GM12878 (cell line): ENCODE measurements at regions not wholly inside any gene's neighbourhood (a gene's known extent, or its start where the extent isn't known, plus 50 kb on each side); places are given as distances from the start of the nearest gene placed in this dataset.

ENCODE experiments used
- ATAC-seq: fragments of 200-7000 bp; cut with Tn5 transposase; 3 replicates; pipeline ENCODE4 v1.9.1; 2020; ENCODE audit warnings: mild to moderate bottlenecking, moderate library complexity
- BruUV-seq: library from RNA; stranded (reverse); fragments of 400-500 nt; replicated peaks from 2 replicates; lab custom pipeline; 2021; lab: Mats Ljungman, UMichigan
- CTCF ChIA-PET: fragments of 300-600 bp; sonication (Branson Sonifier 250); formaldehyde crosslinking; extraction: SDS; loops from one replicate; lab custom pipeline; 2021; ENCODE audit warnings: inconsistent platforms; lab: Yijun Ruan, JAX
- POLR2A ChIA-PET: fragments of 350-600 bp; formaldehyde crosslinking; extraction: SDS; loops from one replicate; lab custom pipeline; 2021; ENCODE audit warnings: inconsistent platforms; lab: Charles Lee
- RAD21 ChIA-PET: fragments of 300-600 bp; sonication (Branson Sonifier 250); formaldehyde crosslinking; loops from one replicate; lab custom pipeline; 2023; ENCODE audit warnings: antibody characterized with exemption; ENCODE audit not compliant: unreplicated experiment; lab: Charles Lee
- SMC1A ChIA-PET: fragments of 300-600 bp; sonication (Branson Sonifier 250); formaldehyde crosslinking; loops from one replicate; lab custom pipeline; 2023; ENCODE audit not compliant: unreplicated experiment, uncharacterized antibody; lab: Charles Lee
- DNase-seq: peaks from one replicate; pipeline ENCODE4 v3.0.0-alpha.2; 2011; ENCODE audit warnings: low read depth, low spot score
- FAIRE-seq: peaks from 3 replicates; lab custom pipeline; 2011; peaks lifted over from hg19 to GRCh38; lab: Jason Lieb, UNC
- H2AFZ ChIP-seq: 2 replicates; pipeline ENCODE4 v1.6.0; 2011; ENCODE audit warnings: low read depth, low read length, control low read depth; ENCODE audit not compliant: control insufficient read depth
- H3K27ac ChIP-seq: 2 replicates; pipeline ENCODE4 v1.5.1; 2011; ENCODE audit warnings: control low read depth; ENCODE audit not compliant: control insufficient read depth, insufficient read depth
- H3K27me3 ChIP-seq, 2 experiments: replicated peaks in 1 of 2; 2 replicates each; pipeline versions ENCODE4 v1.6.0 to v1.6.1; 2011; ENCODE audit warnings: low read length in 1 of 2; ENCODE audit not compliant: control insufficient read depth in 2 of 2, insufficient read depth in 2 of 2
- H3K36me3 ChIP-seq, 2 experiments: 2 replicates each; pipeline ENCODE4 v1.5.1; 2011; ENCODE audit warnings: low read length in 1 of 2; ENCODE audit not compliant: control insufficient read depth in 2 of 2, insufficient read depth in 2 of 2
- H3K4me1 ChIP-seq: 2 replicates; pipeline ENCODE4 v1.6.1; 2011; ENCODE audit warnings: mild to moderate bottlenecking, low read length, moderate library complexity, mixed read lengths; ENCODE audit not compliant: control insufficient read depth, insufficient read depth
- H3K4me2 ChIP-seq: 2 replicates; pipeline ENCODE4 v1.6.0; 2011; ENCODE audit warnings: control low read depth; ENCODE audit not compliant: control insufficient read depth, insufficient read depth
- H3K4me3 ChIP-seq: fragments of 200-600 bp; sonication (generic); 2 replicates; pipeline ENCODE4 v1.5.1; 2016
- H3K79me2 ChIP-seq: 2 replicates; pipeline ENCODE4 v1.6.0; 2011; ENCODE audit warnings: low read length; ENCODE audit not compliant: control insufficient read depth, insufficient read depth
- H3K9ac ChIP-seq: 2 replicates; pipeline ENCODE4 v1.8.0; 2011; ENCODE audit warnings: low read length, control low read depth, mixed read lengths; ENCODE audit not compliant: control insufficient read depth, insufficient read depth
- H3K9me3 ChIP-seq: replicated peaks from 3 replicates; pipeline ENCODE4 v1.5.1; 2011; ENCODE audit warnings: mild to moderate bottlenecking, low read length; ENCODE audit not compliant: control insufficient read depth, insufficient read depth
- H4K20me1 ChIP-seq: 2 replicates; pipeline ENCODE4 v1.6.0; 2011; ENCODE audit not compliant: control insufficient read depth, insufficient read depth
- CHD4 ChIP-seq: fragments of 200-600 bp; sonication (generic); IDR thresholded peaks from 2 replicates; pipeline ENCODE4 v1.6.1; 2016; ENCODE audit warnings: mild to moderate bottlenecking
- CUX1 ChIP-seq: IDR thresholded peaks from 2 replicates; pipeline ENCODE4 v1.6.1; 2012; ENCODE audit warnings: improper control_type of control experiment, low read depth, low read length; ENCODE audit not compliant: insufficient replicate concordance
- EZH2 ChIP-seq: IDR thresholded peaks from 2 replicates; pipeline ENCODE4 v1.6.1; 2012; ENCODE audit warnings: low read depth, mild to moderate bottlenecking, control low read depth, inconsistent platforms, low read length, borderline replicate concordance; ENCODE audit not compliant: control insufficient read depth
- FOS ChIP-seq: IDR thresholded peaks from 3 replicates; pipeline ENCODE4 v1.6.1; 2011; ENCODE audit warnings: borderline replicate concordance; ENCODE audit not compliant: insufficient read length; ENCODE audit errors: extremely low read depth
- KAT2A ChIP-seq: conservative IDR thresholded peaks from 2 replicates; pipeline ENCODE4 v1.6.1; 2011; ENCODE audit warnings: low read depth, low read length; ENCODE audit not compliant: control insufficient read depth
- KLF5 ChIP-seq: fragments of 450-650 bp; IDR thresholded peaks from 2 replicates; pipeline ENCODE4 v1.6.1; 2014; ENCODE audit warnings: mild to moderate bottlenecking; ENCODE audit not compliant: partially characterized antibody
- MYC ChIP-seq: IDR thresholded peaks from 2 replicates; pipeline ENCODE4 v1.6.1; 2011; ENCODE audit warnings: mild to moderate bottlenecking, low read length, moderate library complexity, inconsistent platforms; ENCODE audit not compliant: insufficient read depth, insufficient replicate concordance, insufficient read length, severe bottlenecking
- SIN3A ChIP-seq: IDR thresholded peaks from 2 replicates; pipeline ENCODE4 v1.6.1; 2012; ENCODE audit warnings: low read depth, low read length, improper control_type of control experiment
- SREBF2 ChIP-seq: IDR thresholded peaks from 2 replicates; pipeline ENCODE4 v1.6.1; 2012; ENCODE audit warnings: mild to moderate bottlenecking, low read length
- ZNF687 ChIP-seq: fragments of 450-650 bp; IDR thresholded peaks from 2 replicates; pipeline ENCODE4 v1.6.1; 2017; ENCODE audit warnings: mild to moderate bottlenecking, moderate library complexity
- WGBS: methylation state at CpG from one replicate; pipeline ENCODE4 v1.1.6; 2016; ENCODE audit warnings: low lambda C conversion rate; ENCODE audit not compliant: insufficient replicate concordance, insufficient coverage; ENCODE audit errors: missing lambda C conversion rate; 5-methylcytosine and 5-hydroxymethylcytosine counted together
- in situ Hi-C: fragments of 300-500 bp; cut with MboI; formaldehyde crosslinking; loops from 9 replicates; pipeline ENCODE4 v1.14.3; 2018; ENCODE audit warnings: mixed read lengths
- intact Hi-C: fragments of 100-400 bp; cut with micrococcal nuclease; formaldehyde crosslinking; loops from one replicate; pipeline ENCODE4 v1.14.2; 2022; ENCODE audit not compliant: unreplicated experiment
- TF ChIP-seq, protein P1 (sequence below): fragments of 150-350 bp; IDR thresholded peaks from 2 replicates; pipeline ENCODE4 v1.6.1; 2016; ENCODE audit warnings: low read depth, low read length

GRCh38 chr5:106858616-106859015 is 812.1 kb downstream of the EFNA5 start:
- WGBS: 15% methylated on average over 2 of the region's 2 CpGs
- Histone ChIP-seq H4K20me1 (no peaks in the 10 kb centered on the region), H3K79me2 (no peaks in the 10 kb centered on the region), H3K36me3 (no peaks in the 10 kb centered on the region), H3K27me3 (no peaks in the 10 kb centered on the region), H3K4me2 (no peak overlapping the region), H3K9me3 (no peaks in the 10 kb centered on the region), H3K4me1 (no peaks in the 10 kb centered on the region), H3K9ac (no peak overlapping the region), H3K27ac (no peak overlapping the region), H3K4me3 (no peak overlapping the region), H2AFZ (no peak overlapping the region)
- ChIA-PET SMC1A (interaction anchor here (0.6 to 0.8 kb wide), 2 partner anchors 11 to 230 kb away, joined by 3 read pairs; no protein-coding TSS in a partner anchor), CTCF (interaction anchor here (0.6 to 0.8 kb wide), 2 partner anchors 59 to 419 kb away, joined by 3 to 4 read pairs; no protein-coding TSS in a partner anchor), POLR2A (interaction anchor here (0.7 kb wide), 1 partner anchor 837 kb away, joined by 3 read pairs; no protein-coding TSS in a partner anchor), RAD21 (interaction anchor here (0.8 to 1.3 kb wide), 2 partner anchors 14 to 816 kb away, joined by 3 read pairs; no protein-coding TSS in a partner anchor)
- intact Hi-C loops (no loop called here), in situ Hi-C loops (no loop called here)
- ATAC-seq (no peak), DNase-seq (no peak), FAIRE-seq (no peak)
- BruUV-seq: no TSS peak
- TF ChIP-seq KLF5: no peak
- TF ChIP-seq SIN3A: no peak
- TF ChIP-seq ZNF687: no peak
- no peak for TF ChIP-seq CUX1
- no peak for TF ChIP-seq CHD4
- no peak for TF ChIP-seq SREBF2
- TF ChIP-seq FOS: no peak
- no peak for TF ChIP-seq KAT2A
- TF ChIP-seq, protein P1, sequence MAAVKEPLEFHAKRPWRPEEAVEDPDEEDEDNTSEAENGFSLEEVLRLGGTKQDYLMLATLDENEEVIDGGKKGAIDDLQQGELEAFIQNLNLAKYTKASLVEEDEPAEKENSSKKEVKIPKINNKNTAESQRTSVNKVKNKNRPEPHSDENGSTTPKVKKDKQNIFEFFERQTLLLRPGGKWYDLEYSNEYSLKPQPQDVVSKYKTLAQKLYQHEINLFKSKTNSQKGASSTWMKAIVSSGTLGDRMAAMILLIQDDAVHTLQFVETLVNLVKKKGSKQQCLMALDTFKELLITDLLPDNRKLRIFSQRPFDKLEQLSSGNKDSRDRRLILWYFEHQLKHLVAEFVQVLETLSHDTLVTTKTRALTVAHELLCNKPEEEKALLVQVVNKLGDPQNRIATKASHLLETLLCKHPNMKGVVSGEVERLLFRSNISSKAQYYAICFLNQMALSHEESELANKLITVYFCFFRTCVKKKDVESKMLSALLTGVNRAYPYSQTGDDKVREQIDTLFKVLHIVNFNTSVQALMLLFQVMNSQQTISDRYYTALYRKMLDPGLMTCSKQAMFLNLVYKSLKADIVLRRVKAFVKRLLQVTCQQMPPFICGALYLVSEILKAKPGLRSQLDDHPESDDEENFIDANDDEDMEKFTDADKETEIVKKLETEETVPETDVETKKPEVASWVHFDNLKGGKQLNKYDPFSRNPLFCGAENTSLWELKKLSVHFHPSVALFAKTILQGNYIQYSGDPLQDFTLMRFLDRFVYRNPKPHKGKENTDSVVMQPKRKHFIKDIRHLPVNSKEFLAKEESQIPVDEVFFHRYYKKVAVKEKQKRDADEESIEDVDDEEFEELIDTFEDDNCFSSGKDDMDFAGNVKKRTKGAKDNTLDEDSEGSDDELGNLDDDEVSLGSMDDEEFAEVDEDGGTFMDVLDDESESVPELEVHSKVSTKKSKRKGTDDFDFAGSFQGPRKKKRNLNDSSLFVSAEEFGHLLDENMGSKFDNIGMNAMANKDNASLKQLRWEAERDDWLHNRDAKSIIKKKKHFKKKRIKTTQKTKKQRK: no peak
- no peak for TF ChIP-seq EZH2
- TF ChIP-seq MYC: no peak
